ENCODE measurements at regions not wholly inside any gene's neighbourhood (a gene's known extent, or its start where the extent isn't known, plus 50 kb on each side); places are given as distances from the start of the nearest gene placed in this dataset.

GRCh38 chr1:14031461-14031860, 331.5 kb downstream of the PRDM2 start:
- no peak overlapping the region for H3K27ac ChIP-seq
- TF ChIP-seq EZH2 (IDR thresholded peaks at IDR 0.05; ENCODE audit: low read depth) (no peak), CTCF (conservative IDR thresholded peaks at IDR 0.05) (no peak)
- H3K9me3 ChIP-seq (ENCODE audit: insufficient read depth, low read depth) = no peaks in the 10 kb centered on the region
- no peaks in the 10 kb centered on the region for H3K9me2 ChIP-seq (ENCODE audit: insufficient read depth)
- no peaks in the 10 kb centered on the region for H3K36me3 ChIP-seq (ENCODE audit: low read depth)
- no peak for DNase-seq
- H3K4me3 ChIP-seq = no peak overlapping the region
- BruUV-seq (replicated peaks) = no TSS peak
- no peak overlapping the region for H2AFZ ChIP-seq
- H3K79me2 ChIP-seq (ENCODE audit: low read depth) = no peaks in the 10 kb centered on the region
- no peaks in the 10 kb centered on the region for H4K20me1 ChIP-seq (ENCODE audit: insufficient read depth)
- H3K4me2 ChIP-seq = no peak overlapping the region
- no peaks in the 10 kb centered on the region for H3K4me1 ChIP-seq (replicated peaks; ENCODE audit: insufficient read depth)
- no peaks in the 10 kb centered on the region for H3K27me3 ChIP-seq (ENCODE audit: insufficient read depth, low read depth)
- H3F3A ChIP-seq (ENCODE audit: insufficient read depth, low read depth) = no peaks in the 10 kb centered on the region
- ChIA-PET POLR2A (ENCODE audit: unreplicated experiment) (no interaction called here), CTCF (no interaction called here)
- intact Hi-C loops (cut with micrococcal nuclease; ENCODE audit: unreplicated experiment) = no loop called here

GRCh38 chr1:14034506-14034905, 334.5 kb downstream of the PRDM2 start:
- no peaks in the 10 kb centered on the region for H3K4me1 ChIP-seq (replicated peaks; ENCODE audit: insufficient read depth)
- no peak overlapping the region for H3K4me3 ChIP-seq
- no peak for TF ChIP-seq EZH2 (IDR thresholded peaks at IDR 0.05; ENCODE audit: low read depth)
- TF ChIP-seq CTCF (conservative IDR thresholded peaks at IDR 0.05) = no peak
- H3K79me2 ChIP-seq (ENCODE audit: low read depth) = no peaks in the 10 kb centered on the region
- intact Hi-C loops (cut with micrococcal nuclease; ENCODE audit: unreplicated experiment) = no loop called here
- CTCF ChIA-PET = no interaction called here
- no TSS peak for BruUV-seq (replicated peaks)
- no peaks in the 10 kb centered on the region for H3K36me3 ChIP-seq (ENCODE audit: low read depth)
- no peak overlapping the region for H2AFZ ChIP-seq
- H3F3A ChIP-seq (ENCODE audit: insufficient read depth, low read depth) = no peaks in the 10 kb centered on the region
- DNase-seq = no peak
- H3K27ac ChIP-seq = no peak overlapping the region
- POLR2A ChIA-PET (ENCODE audit: unreplicated experiment) = no interaction called here
- H3K9me3 ChIP-seq (ENCODE audit: insufficient read depth, low read depth) = no peaks in the 10 kb centered on the region
- no peaks in the 10 kb centered on the region for H4K20me1 ChIP-seq (ENCODE audit: insufficient read depth)
- no peaks in the 10 kb centered on the region for H3K27me3 ChIP-seq (ENCODE audit: insufficient read depth, low read depth)
- H3K9me2 ChIP-seq (ENCODE audit: insufficient read depth) = no peaks in the 10 kb centered on the region
- H3K4me2 ChIP-seq = no peak overlapping the region

- H3K9me3 ChIP-seq (ENCODE audit: insufficient read depth, low read depth) = no peaks in the 10 kb centered on the region
- H3K27ac ChIP-seq = no peak overlapping the region
- no peaks in the 10 kb centered on the region for H3K27me3 ChIP-seq (ENCODE audit: insufficient read depth, low read depth)
- no peak overlapping the region for H3K4me2 ChIP-seq
- H3F3A ChIP-seq (ENCODE audit: insufficient read depth, low read depth) = no peaks in the 10 kb centered on the region
- H3K4me3 ChIP-seq = no peak overlapping the region
- TF ChIP-seq EZH2 (IDR thresholded peaks at IDR 0.05; ENCODE audit: low read depth) (no peak), CTCF (conservative IDR thresholded peaks at IDR 0.05) (no peak)
- POLR2A ChIA-PET (ENCODE audit: unreplicated experiment) = no interaction called here
- no peaks in the 10 kb centered on the region for H4K20me1 ChIP-seq (ENCODE audit: insufficient read depth)
- H2AFZ ChIP-seq = no peak overlapping the region
- CTCF ChIA-PET = no interaction called here
- no peak for DNase-seq
- no peaks in the 10 kb centered on the region for H3K9me2 ChIP-seq (ENCODE audit: insufficient read depth)
- no peaks in the 10 kb centered on the region for H3K79me2 ChIP-seq (ENCODE audit: low read depth)
- H3K36me3 ChIP-seq (ENCODE audit: low read depth) = no peaks in the 10 kb centered on the region
- H3K4me1 ChIP-seq (replicated peaks; ENCODE audit: insufficient read depth) = no peaks in the 10 kb centered on the region
- intact Hi-C loops (cut with micrococcal nuclease; ENCODE audit: unreplicated experiment) = no loop called here
- no TSS peak for BruUV-seq (replicated peaks)
Observed at GRCh38 chr1:14037101-14037847, 337.3 kb downstream of the PRDM2 start.

All from PC-9 (cell line).